Glomerular visceral epithelial cell (primary cell): ENCODE measurements at regions not wholly inside any gene's neighbourhood (a gene's known extent, or its start where the extent isn't known, plus 50 kb on each side); places are given as distances from the start of the nearest gene placed in this dataset.
"Not testable (repeated sequence)": the region's sequence is repeated elsewhere in the genome, so short reads cannot be mapped to it uniquely, and the experiment has no call there.

Source experiments
- DNase-seq: peaks from one replicate; pipeline ENCODE4 v3.0.0-alpha.2; 2016; ENCODE audit errors: extremely low spot score

DNA sequence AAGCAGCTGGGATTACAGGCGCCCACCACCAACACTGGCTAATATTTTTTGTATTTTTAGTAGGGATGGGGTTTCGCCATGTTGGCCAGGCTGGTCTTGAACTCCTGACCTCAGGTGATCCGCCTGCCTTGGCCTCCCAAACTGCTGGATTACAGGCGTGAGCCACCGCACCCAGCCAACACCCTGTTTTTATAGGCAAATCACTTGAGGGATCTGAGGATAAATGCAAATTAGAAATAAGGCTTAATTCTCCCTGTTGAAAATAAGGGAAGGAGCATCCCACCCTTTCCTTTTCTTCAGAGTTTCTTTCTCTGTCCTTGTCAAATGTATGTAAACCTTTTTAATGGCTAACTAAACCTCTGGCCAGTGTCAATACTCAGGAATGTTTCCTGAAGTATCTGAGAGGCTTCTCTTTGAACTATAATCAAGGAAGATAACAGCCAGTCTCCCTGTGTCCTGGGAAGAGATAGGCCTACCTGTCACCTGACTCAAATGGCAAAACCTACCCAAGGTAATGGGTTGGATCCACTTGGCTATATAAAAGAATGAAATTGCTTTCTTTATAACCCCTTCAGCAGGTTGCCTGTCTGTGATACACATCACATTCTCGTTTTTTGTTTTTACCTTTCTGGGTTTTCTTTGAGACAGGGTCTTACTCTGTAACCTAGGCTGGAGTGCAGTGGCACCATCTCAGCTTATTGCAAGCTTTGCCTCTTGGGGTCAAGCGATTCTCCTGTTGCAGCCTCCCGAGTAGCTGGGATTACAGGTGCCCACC is 64.5 kb upstream of the TNFAIP3 start:
- DNase-seq = no peak

DNA sequence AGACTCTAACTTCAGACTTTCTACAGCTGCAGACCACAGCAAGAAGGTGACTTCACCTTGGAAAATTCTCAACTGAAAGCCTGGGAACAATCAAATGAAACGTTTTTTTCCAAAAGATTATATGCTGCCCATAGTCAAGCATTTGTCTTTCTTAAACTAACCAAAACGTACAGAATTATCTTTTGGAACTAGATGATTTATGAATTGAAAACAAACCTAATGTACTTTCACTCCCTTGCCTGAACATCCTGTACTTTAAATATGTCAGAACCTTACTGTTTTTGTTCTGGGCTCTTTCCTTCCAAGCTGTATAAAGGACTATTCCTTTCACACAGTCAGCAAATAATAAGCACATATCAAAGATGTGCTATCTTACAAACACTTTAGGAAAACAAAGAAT is 62.4 kb upstream of the TNFAIP3 start:
- DNase-seq = no peak

DNA sequence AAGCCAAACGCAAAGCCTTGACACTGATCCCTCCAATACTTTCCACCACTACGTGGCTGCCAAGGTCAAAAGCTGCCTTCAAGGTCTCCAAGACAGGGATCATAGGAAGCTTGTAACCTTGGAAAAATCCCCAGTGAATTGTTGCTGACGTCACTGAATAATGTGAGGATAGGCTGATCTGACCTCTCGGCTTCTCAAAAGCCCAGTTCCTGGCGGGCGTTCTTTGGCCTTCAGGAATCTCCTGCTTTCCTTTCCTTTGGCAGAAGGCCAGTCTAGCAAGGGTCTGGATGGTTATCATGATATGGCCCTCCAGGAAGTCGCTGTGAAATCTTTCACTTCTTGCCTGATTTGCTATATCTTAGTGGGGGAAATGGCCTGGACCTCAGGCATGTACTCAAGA is 61.4 kb upstream of the TNFAIP3 start:
- no peak for DNase-seq

DNA sequence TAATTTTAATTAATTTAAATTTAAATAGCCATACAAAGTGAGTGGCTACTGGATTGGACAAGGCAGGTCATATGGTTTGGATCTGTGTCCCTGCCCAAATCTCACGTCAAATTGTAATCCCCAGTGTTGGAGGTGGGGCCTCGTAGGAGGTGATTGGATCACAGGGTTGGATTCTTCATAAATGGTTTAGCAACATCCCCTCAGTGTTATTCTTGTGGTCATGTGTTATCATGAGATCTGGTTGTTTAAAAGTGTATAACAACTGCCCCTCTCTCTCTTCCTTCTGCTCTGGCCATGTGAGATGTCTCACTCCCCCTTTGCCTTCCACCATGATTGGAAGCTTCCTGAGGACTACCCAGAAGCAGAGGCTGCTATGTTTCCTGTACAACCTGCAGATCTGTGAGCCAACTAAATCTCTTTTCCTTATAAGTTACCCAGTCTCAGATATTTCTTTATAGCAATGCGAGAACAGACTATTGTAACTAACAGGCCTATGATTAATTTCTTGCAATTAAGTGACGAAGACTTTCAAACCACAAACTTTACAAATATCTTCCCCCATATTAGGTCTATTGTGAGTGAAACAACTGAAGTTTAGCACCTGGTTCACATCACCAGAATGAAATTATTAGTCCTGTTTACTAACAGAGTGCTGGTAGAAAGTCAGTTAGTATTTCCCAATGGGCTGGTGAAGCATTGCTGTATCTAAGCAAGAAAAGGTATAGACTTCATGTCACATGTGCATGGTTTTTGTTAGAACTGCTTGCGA is 60.0 kb upstream of the TNFAIP3 start:
- DNase-seq = no peak

DNA sequence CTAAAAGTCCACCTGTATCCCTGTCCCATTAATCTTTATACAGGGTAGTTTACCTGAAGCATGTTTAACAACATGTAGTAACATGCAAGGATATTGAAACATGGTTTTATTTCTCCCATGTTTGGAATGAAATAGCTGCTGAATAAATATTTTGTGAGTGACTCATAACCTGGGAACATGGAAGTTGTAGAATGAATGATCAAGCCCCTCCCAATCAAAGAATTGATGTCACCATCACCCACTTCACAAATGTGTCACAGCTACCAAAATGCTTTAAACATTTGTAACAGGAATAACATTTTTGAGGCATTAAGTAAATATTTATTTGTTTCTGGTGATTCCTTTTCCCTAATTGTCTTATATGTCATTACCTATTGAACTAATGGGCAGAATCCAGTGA is 58.9 kb upstream of the TNFAIP3 start:
- DNase-seq = peak; percentile 46

DNA sequence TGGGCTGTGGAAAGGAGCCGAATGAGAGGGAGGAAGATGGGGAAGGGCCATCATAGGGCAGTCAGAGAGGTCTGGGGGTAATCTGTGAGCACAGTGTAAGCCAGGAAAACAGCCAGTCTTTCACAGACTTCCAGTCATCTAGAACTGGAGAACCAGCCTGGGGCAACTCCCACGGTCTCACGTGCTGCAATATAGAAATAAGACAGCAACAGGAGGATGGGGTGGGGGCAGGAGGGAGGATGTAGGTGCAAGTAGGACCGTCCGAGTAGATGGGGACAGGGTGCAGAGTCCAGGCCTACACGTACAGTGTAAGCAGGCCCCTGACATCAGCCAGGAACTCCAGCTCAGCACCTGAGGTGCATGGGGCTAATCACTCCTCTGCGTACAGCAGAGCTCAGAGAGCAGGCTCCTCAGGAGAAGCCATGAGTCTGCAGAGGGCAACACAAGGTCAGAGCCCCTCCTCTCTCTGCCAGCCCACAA is 58.2 kb upstream of the TNFAIP3 start:
- DNase-seq = no peak

DNA sequence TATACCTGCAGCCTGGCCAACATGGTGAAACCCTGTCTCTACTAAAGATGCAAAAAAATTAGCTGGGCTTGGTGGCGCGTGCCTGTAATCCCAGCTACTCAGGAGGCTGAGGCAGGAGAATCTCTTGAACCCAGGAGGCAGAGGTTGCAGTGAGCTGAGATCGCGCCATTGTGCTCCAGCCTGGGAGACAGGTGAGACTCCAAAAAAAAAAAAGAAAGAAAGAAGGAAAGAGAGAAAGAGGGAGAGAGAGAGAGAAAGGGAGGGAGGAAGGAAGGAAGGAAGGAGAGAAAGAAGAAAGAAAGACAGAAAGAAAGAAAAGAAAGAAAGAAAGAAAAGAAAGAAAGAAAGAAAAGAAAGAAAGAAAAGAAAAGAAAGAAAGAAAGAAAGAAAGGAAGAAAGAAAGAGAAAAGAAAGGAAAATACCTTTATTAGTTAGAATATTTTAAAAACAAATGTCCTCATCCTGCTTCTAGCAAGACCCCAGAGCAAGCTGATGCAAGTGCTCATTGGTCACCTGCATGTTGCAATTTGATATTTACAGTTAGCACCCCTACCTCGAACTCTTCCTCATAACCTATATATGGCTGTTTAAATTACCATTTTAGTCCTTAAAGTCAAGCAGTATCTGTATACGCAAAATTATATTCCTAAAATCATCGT is 57.0 kb upstream of the TNFAIP3 start:
- DNase-seq = not testable (repeated sequence)

DNA sequence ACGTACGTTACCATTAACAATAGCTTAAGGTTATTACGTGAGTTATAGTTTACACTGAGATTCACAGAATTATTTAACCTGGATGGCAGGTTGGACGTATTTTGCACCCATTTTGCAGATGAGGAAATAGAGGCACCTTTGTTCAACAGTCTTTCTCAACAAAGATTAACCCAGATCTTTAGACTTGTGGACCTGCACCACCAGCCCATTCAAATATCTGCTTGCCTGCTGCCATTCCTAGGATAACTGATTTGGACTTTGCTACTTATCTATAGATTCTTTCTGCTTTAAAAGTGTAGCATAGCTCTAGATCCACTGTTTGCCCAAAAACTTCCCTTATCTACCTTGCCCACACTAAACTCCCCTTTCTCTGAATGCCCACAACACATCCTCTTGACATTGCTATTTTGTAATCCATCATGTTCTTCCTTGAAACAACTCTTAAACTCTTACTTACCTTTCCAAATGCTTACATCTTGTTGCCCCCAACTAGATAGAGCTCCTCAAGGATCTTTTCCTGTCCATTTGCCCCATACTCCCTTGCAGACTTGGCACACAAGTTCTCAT is 56.4 kb upstream of the TNFAIP3 start:
- DNase-seq = no peak

DNA sequence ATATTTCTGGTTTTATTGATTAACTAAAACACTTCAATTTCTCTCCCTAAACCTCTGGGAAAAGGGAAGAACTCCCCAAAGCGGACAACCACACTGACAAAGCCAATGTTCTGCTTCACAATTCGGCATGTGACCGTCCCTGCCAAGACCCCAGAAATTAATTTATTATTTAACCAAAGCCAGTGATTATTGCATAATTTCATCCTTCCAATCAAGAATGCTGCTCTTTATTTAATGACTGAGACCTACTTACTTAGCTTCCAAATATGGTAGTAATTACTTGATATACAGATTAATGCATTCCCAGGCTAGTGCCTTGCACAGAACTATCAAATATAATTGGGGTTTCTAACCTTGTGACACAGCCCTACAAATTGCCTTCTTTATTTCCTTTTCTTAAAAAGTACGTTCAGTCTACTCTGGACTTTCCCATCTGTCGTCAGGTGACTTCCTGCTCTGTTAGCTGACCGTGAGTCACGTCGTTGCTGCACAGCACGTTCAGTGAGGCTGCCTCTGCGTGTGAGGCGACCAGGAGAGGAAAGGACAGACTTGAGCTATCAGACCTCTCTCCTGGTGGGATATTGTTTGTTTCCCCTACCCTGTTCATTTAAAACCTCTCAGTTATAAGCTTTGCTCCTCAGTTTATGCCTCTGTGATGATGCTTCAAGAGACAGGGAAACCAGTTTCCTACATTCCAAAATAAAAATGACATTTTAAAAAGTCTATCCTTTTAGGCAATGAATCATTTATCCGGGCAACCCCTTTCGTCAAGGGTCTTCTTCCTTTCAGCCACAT is 55.7 kb upstream of the TNFAIP3 start:
- peak; percentile 88 for DNase-seq

DNA sequence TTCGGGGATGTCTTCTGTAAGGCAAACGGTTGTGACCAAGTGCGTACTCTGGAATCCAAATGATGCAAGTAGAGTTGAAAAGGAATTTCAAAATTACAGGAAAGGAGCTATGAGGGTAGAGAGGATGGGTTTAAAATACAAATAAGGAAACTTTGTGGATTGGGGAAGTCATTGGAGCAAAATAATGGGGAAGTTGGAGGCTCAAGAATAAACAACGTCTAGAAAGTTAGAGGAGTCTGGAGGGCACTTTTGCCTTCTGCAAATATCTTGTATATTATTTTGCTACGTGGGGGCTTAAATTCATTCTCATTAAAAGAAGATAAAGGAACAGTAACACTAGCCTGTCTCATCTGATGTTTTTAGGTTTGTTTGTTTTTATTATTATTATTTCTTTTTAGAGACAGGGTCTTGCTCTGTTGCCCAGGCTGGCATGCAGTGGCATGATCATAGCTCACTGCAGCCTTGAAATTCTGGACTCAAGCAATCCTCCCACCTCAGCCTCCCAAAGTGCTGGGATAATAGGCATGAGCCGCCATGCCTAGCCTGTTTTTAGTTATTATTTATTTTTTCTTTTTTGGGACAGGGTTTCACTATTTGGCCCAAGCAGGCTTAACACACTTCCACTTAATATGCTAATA is 55.0 kb upstream of the TNFAIP3 start:
- DNase-seq = no peak

DNA sequence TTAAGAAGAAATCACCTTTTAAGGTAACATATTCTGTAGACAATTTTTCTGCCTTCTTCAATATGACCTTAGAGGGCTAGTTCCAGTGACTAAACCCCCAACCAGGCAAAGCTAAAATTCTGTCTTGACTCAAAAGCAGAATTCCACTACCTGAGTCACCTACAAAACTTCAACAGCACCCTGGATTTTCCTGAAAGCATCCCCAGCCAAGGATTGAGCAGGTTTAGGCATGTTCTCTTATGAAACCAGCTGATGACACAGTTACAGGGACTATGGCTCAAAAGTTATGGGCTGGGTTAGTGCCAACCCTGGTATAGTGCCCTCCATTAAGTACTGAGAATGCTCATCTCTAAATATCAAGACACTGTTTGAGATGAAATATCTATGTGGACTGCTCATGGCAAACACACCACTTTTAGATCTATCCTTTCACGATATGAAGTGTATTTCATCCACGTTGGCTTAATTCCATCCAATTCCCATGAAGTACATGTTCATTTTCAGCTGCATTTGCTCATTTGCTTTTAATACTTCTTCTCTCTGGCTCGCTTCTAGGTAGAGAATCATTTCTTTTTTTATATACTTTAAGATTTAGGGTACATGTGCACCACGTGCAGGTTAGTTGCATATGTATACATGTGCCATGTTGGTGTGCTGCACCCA is 53.6 kb upstream of the TNFAIP3 start:
- DNase-seq = peak; percentile 39

DNA sequence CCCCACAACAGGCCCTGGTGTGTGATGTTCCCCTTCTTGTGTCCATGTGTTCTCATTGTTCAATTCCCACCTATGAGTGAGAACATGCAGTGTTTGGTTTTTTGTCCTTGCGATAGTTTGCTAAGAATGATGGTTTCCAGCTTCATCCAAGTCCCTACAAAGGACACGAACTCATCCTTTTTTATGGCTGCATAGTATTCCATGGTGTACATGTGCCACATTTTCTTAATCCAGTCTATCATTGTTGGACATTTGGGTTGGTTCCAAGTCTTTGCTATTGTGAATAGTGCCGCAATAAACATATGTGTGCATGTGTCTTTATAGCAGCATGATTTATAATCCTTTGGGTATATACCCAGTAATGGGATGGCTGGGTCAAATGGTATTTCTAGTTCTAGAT is 53.0 kb upstream of the TNFAIP3 start:
- not testable (repeated sequence) for DNase-seq

DNA sequence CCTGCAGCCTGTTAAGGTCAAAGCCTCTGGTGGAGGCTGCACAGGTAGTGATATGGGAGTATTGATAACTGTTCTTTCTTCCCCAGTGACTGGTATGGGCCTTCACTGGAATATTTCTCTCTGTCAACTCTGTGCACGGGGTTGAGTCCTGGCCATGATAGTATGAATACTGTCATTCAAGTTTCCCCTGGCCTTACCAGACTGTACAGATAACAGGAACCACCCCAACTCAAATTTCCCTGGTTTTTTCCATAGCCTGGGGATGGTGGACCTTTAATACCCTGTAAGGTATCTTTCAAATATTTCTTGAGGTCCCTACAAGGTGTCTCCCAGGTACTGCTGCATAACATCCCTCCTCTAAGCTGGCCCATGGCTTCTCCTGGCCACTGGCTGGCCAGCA is 51.4 kb upstream of the TNFAIP3 start:
- DNase-seq = no peak

DNA sequence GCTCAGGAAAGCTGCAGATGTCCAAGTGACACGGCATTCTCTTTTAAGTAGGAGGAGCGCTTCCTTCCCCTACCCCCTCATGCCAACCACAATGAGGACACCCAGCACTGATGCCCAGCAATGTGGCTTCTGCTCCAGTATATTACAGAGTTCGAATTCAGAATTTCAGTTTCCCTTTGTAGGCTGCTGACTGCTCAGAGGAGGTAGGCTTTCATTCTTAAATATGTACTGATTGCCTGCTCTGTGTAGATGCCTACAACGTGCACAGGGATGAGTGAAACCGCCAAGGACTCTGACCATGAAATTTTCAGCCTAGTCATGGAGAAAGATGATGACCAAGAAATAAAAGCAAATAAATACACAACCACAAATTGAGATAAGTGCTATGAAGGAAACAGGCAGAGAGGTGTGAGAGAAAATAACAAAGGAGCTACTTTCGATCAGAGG is 50.9 kb upstream of the TNFAIP3 start:
- no peak for DNase-seq

DNA sequence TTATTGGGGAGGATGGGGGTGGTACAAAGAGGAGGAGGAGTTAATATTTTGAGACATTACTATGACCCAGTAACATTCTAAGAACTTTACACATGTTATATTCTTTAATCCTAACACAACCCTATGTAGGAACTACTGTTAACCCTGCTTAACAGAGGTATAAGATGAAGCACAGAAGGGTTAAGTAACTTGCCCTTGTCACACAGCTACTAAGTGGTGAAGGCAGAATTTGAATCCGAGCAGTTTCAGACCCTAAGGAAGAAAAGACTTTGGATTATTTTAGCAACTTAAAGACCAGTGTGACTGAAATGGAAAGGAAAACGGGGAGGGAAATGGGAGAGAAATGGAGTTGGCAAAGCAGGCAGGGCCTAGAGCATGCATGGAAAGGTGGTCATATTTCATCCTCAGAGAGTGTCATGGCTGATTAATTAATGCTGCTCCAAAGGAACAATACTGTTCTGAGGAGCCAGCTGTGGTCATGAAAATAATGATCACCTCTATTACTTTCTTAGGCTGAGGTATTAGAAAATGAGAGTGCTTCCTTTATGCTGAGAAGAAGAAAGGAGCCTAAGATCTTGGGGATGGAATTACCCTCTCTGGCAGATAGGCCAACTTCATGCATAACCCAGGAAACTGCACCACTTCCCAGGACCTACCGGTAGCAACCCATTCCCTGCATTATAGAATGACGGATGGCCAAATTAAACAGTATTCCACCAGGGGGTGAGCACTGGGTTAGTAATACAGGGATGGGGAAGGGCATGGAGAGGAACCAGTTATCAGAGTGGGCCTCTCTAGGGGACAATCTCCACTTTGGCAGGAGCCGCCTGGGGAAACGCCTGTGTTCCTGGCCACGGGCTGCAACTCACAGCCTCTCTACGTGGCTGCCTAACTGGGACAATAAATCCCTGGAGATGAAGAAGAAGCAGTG is 50.1 kb upstream of the TNFAIP3 start:
- DNase-seq = no peak
